GM12878 (cell line): ENCODE measurements at regions not wholly inside any gene's neighbourhood (a gene's known extent, or its start where the extent isn't known, plus 50 kb on each side); places are given as distances from the start of the nearest gene placed in this dataset.

Source experiments
- JUND ChIP-seq: IDR thresholded peaks from 2 replicates; pipeline ENCODE4 v1.6.1; 2012; ENCODE audit warnings: low read depth, mild to moderate bottlenecking, low read length, improper control_type of control experiment, moderate library complexity
- POLR2AphosphoS5 ChIP-seq: IDR thresholded peaks from 2 replicates; pipeline ENCODE4 v1.6.1; 2011; ENCODE audit warnings: mild to moderate bottlenecking, low read length, inconsistent platforms
- TF ChIP-seq, protein P1 (sequence below), 3 experiments: IDR thresholded peaks in 2 of 3; conservative IDR thresholded peaks in 1 of 3; 2 replicates each; pipeline ENCODE4 v1.5.1; 2011; ENCODE audit warnings: low read depth in 3 of 3, low read length in 3 of 3, mild to moderate bottlenecking in 3 of 3, control low read depth in 2 of 3, moderate library complexity in 2 of 3, inconsistent platforms in 1 of 3, mixed read lengths in 1 of 3; ENCODE audit not compliant: control insufficient read depth in 2 of 3, insufficient read depth in 1 of 3; ENCODE audit errors: extremely low read depth in 1 of 3
- TF ChIP-seq, protein P2 (sequence below): fragments of 450-650 bp; IDR thresholded peaks from 2 replicates; pipeline ENCODE4 v1.6.1; 2016; ENCODE audit warnings: mild to moderate bottlenecking, moderate library complexity, borderline replicate concordance

DNA sequence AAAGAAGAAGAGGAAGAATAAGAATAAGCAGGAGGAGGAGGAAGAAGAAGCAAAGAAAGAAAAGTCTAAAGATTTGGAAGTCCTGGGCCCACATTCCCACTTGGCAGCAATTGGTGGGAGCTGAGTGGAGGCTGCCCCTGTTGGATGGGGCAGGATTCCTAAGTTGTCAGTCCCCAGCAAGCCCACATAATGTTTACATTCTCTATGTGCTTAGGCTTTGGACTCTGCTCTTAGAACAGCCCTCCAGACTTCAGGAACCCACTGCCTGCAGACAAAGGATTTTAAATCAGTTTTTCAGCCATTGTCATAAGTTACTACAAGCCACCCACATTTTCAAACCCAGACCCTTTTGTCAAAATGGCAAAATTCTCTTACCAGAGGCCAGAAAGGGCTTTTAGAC, 92.0 kb downstream of the OTX2 start:
- TF ChIP-seq, protein P1, sequence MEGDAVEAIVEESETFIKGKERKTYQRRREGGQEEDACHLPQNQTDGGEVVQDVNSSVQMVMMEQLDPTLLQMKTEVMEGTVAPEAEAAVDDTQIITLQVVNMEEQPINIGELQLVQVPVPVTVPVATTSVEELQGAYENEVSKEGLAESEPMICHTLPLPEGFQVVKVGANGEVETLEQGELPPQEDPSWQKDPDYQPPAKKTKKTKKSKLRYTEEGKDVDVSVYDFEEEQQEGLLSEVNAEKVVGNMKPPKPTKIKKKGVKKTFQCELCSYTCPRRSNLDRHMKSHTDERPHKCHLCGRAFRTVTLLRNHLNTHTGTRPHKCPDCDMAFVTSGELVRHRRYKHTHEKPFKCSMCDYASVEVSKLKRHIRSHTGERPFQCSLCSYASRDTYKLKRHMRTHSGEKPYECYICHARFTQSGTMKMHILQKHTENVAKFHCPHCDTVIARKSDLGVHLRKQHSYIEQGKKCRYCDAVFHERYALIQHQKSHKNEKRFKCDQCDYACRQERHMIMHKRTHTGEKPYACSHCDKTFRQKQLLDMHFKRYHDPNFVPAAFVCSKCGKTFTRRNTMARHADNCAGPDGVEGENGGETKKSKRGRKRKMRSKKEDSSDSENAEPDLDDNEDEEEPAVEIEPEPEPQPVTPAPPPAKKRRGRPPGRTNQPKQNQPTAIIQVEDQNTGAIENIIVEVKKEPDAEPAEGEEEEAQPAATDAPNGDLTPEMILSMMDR (IDR thresholded peaks at IDR 0.05 in 2 of 3, conservative IDR thresholded peaks at IDR 0.05 in 1 of 3; ENCODE audit: control insufficient read depth in 2 of 3, extremely low read depth in 1 of 3, insufficient read depth in 1 of 3, low read depth in 3 of 3, low read length in 3 of 3): no peak
- TF ChIP-seq JUND (no peak), POLR2AphosphoS5 (no peak)
- TF ChIP-seq, protein P2, sequence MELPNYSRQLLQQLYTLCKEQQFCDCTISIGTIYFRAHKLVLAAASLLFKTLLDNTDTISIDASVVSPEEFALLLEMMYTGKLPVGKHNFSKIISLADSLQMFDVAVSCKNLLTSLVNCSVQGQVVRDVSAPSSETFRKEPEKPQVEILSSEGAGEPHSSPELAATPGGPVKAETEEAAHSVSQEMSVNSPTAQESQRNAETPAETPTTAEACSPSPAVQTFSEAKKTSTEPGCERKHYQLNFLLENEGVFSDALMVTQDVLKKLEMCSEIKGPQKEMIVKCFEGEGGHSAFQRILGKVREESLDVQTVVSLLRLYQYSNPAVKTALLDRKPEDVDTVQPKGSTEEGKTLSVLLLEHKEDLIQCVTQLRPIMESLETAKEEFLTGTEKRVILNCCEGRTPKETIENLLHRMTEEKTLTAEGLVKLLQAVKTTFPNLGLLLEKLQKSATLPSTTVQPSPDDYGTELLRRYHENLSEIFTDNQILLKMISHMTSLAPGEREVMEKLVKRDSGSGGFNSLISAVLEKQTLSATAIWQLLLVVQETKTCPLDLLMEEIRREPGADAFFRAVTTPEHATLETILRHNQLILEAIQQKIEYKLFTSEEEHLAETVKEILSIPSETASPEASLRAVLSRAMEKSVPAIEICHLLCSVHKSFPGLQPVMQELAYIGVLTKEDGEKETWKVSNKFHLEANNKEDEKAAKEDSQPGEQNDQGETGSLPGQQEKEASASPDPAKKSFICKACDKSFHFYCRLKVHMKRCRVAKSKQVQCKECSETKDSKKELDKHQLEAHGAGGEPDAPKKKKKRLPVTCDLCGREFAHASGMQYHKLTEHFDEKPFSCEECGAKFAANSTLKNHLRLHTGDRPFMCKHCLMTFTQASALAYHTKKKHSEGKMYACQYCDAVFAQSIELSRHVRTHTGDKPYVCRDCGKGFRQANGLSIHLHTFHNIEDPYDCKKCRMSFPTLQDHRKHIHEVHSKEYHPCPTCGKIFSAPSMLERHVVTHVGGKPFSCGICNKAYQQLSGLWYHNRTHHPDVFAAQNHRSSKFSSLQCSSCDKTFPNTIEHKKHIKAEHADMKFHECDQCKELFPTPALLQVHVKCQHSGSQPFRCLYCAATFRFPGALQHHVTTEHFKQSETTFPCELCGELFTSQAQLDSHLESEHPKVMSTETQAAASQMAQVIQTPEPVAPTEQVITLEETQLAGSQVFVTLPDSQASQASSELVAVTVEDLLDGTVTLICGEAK: no peak
